Neural cell (in vitro differentiated cells): ENCODE measurements at regions not wholly inside any gene's neighbourhood (a gene's known extent, or its start where the extent isn't known, plus 50 kb on each side); places are given as distances from the start of the nearest gene placed in this dataset.

Experiments used
- H2AFZ ChIP-seq: fragments of 200-600, 300-800 bp; sonication (generic), shearing (Covaris generic); 2 replicates; pipeline ENCODE4 v1.6.0; 2014; ENCODE audit warnings: low read depth, mild to moderate bottlenecking, antibody characterized with exemption, low read length, moderate library complexity
- H3F3A ChIP-seq: fragments of 200-600 bp; shearing (Covaris generic); 2 replicates; pipeline ENCODE4 v1.6.1; 2016; ENCODE audit warnings: mild to moderate bottlenecking, moderate library complexity, mixed read lengths, antibody characterized with exemption, low read length; ENCODE audit not compliant: insufficient read depth, poor library complexity, severe bottlenecking
- H3K27ac ChIP-seq: fragments of 200-600, 300-800 bp; sonication (generic), shearing (Covaris generic); 2 replicates; pipeline ENCODE4 v1.5.1; 2014; ENCODE audit warnings: mild to moderate bottlenecking, low read length, moderate library complexity
- H3K27me3 ChIP-seq: fragments of 300-800, 200-600 bp; sonication (generic), shearing (Covaris generic); 2 replicates; pipeline ENCODE4 v1.6.0; 2014; ENCODE audit warnings: mild to moderate bottlenecking, low read depth, low read length, moderate library complexity; ENCODE audit not compliant: insufficient read depth
- H3K36me3 ChIP-seq: fragments of 300-800, 200-600 bp; sonication (generic), shearing (Covaris generic); 2 replicates; pipeline ENCODE4 v1.5.1; 2014; ENCODE audit warnings: mild to moderate bottlenecking, antibody characterized with exemption, low read length, moderate library complexity; ENCODE audit not compliant: insufficient read depth
- H3K4me2 ChIP-seq: fragments of 300-800, 200-600 bp; sonication (generic), shearing (Covaris generic); 2 replicates; pipeline ENCODE4 v1.6.0; 2014; ENCODE audit warnings: mild to moderate bottlenecking, low read length
- H3K4me3 ChIP-seq: fragments of 300-800, 200-600 bp; sonication (generic), shearing (Covaris generic); 2 replicates; pipeline ENCODE4 v1.5.1; 2014; ENCODE audit warnings: mild to moderate bottlenecking, low read length, moderate library complexity
- H3K79me2 ChIP-seq: fragments of 200-600 bp; shearing (Covaris generic); replicated peaks from 2 replicates; pipeline ENCODE4 v1.6.0; 2014; ENCODE audit warnings: mild to moderate bottlenecking, low read length, moderate library complexity; ENCODE audit not compliant: insufficient read depth
- H3K9ac ChIP-seq: fragments of 300-800, 200-600 bp; sonication (generic), shearing (Covaris generic); 2 replicates; pipeline ENCODE4 v1.6.1; 2016; ENCODE audit warnings: mild to moderate bottlenecking, low read length, mixed read lengths
- H3K9me2 ChIP-seq: fragments of 200-600 bp; shearing (Covaris generic); 2 replicates; pipeline ENCODE4 v1.6.1; 2016; ENCODE audit warnings: mild to moderate bottlenecking, low read length, mixed read lengths; ENCODE audit not compliant: insufficient read depth
- H3K9me3 ChIP-seq: fragments of 200-600, 300-800 bp; sonication (generic), shearing (Covaris generic); 2 replicates; pipeline ENCODE4 v1.6.1; 2016; ENCODE audit warnings: mild to moderate bottlenecking, mixed run types, low read length, moderate library complexity, mixed read lengths
- H4K20me1 ChIP-seq: fragments of 200-600 bp; shearing (Covaris generic); 2 replicates; pipeline ENCODE4 v1.6.1; 2016; ENCODE audit warnings: mild to moderate bottlenecking, mixed run types; ENCODE audit not compliant: insufficient read depth
- CTCF ChIP-seq: fragments of 450-650 bp; IDR thresholded peaks from 2 replicates; pipeline ENCODE4 v1.5.1; 2014; ENCODE audit warnings: antibody characterized with exemption, mild to moderate bottlenecking, moderate library complexity; ENCODE audit not compliant: poor library complexity, severe bottlenecking
- EP300 ChIP-seq: fragments of 450-650 bp; conservative IDR thresholded peaks from 2 replicates; pipeline ENCODE4 v1.6.1; 2014; ENCODE audit warnings: antibody characterized with exemption, mild to moderate bottlenecking, moderate library complexity; ENCODE audit not compliant: poor library complexity, severe bottlenecking
- EZH2 ChIP-seq: fragments of 200-600, 300-800 bp; shearing (Covaris generic), sonication (generic); IDR thresholded peaks from 2 replicates; pipeline ENCODE4 v1.6.1; 2014; ENCODE audit warnings: antibody characterized with exemption, low read length, borderline replicate concordance, mild to moderate bottlenecking; ENCODE audit not compliant: insufficient read depth, poor library complexity, severe bottlenecking
- MXI1 ChIP-seq: fragments of 450-650 bp; conservative IDR thresholded peaks from 2 replicates; pipeline ENCODE4 v1.6.1; 2014; ENCODE audit warnings: antibody characterized with exemption, mild to moderate bottlenecking; ENCODE audit not compliant: poor library complexity, severe bottlenecking
- POLR2AphosphoS5 ChIP-seq: IDR thresholded peaks from 2 replicates; pipeline ENCODE4 v1.6.1; 2012
- RAD21 ChIP-seq: fragments of 450-650 bp; conservative IDR thresholded peaks from 2 replicates; pipeline ENCODE4 v1.6.1; 2014; ENCODE audit warnings: antibody characterized with exemption, mild to moderate bottlenecking, moderate library complexity
- SMC3 ChIP-seq: fragments of 450-650 bp; conservative IDR thresholded peaks from 2 replicates; pipeline ENCODE4 v1.6.1; 2014; ENCODE audit warnings: antibody characterized with exemption, mild to moderate bottlenecking, moderate library complexity; ENCODE audit not compliant: poor library complexity
- TAF1 ChIP-seq: IDR thresholded peaks from 2 replicates; pipeline ENCODE4 v1.6.1; 2012; ENCODE audit warnings: low read depth
- TF ChIP-seq, protein P1 (sequence below): IDR thresholded peaks from 2 replicates; pipeline ENCODE4 v1.6.1; 2012; ENCODE audit warnings: borderline replicate concordance

DNA sequence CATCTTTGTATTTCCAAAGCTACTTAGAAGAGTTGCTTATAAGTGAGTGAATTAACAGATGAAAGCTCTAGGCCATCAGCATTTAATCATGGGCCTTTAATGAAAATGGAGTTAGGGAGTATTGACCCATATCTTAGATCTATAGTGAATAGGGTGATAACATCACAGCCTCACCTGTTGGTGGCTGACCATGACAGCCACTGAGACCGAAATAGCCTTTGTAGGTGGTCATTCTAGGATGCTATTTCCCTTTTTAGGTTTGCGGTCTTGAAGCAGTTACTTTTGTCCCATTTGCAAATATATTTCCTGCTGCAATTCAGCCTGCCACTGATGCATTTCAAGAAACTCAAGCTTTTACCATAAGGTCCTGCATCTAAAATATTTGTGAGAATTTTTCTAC lies 410.1 kb upstream of the LYPLAL1 start:
- Histone ChIP-seq H3K27ac (no peak overlapping the region), H3F3A (no peaks in the 10 kb centered on the region), H3K36me3 (no peaks in the 10 kb centered on the region), H3K9me3 (no peaks in the 10 kb centered on the region), H3K4me2 (no peak overlapping the region), H3K27me3 (no peaks in the 10 kb centered on the region), H4K20me1 (no peaks in the 10 kb centered on the region), H3K9me2 (no peaks in the 10 kb centered on the region), H3K79me2 (no peaks in the 10 kb centered on the region), H3K4me3 (no peak overlapping the region), H3K9ac (no peak overlapping the region), H2AFZ (no peak overlapping the region)
- TF ChIP-seq SMC3 (no peak), EP300 (no peak), TAF1 (no peak), CTCF (no peak), RAD21 (no peak), MXI1 (no peak), EZH2 (no peak), POLR2AphosphoS5 (no peak)
- TF ChIP-seq, protein P1, sequence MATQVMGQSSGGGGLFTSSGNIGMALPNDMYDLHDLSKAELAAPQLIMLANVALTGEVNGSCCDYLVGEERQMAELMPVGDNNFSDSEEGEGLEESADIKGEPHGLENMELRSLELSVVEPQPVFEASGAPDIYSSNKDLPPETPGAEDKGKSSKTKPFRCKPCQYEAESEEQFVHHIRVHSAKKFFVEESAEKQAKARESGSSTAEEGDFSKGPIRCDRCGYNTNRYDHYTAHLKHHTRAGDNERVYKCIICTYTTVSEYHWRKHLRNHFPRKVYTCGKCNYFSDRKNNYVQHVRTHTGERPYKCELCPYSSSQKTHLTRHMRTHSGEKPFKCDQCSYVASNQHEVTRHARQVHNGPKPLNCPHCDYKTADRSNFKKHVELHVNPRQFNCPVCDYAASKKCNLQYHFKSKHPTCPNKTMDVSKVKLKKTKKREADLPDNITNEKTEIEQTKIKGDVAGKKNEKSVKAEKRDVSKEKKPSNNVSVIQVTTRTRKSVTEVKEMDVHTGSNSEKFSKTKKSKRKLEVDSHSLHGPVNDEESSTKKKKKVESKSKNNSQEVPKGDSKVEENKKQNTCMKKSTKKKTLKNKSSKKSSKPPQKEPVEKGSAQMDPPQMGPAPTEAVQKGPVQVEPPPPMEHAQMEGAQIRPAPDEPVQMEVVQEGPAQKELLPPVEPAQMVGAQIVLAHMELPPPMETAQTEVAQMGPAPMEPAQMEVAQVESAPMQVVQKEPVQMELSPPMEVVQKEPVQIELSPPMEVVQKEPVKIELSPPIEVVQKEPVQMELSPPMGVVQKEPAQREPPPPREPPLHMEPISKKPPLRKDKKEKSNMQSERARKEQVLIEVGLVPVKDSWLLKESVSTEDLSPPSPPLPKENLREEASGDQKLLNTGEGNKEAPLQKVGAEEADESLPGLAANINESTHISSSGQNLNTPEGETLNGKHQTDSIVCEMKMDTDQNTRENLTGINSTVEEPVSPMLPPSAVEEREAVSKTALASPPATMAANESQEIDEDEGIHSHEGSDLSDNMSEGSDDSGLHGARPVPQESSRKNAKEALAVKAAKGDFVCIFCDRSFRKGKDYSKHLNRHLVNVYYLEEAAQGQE: no peak

DNA sequence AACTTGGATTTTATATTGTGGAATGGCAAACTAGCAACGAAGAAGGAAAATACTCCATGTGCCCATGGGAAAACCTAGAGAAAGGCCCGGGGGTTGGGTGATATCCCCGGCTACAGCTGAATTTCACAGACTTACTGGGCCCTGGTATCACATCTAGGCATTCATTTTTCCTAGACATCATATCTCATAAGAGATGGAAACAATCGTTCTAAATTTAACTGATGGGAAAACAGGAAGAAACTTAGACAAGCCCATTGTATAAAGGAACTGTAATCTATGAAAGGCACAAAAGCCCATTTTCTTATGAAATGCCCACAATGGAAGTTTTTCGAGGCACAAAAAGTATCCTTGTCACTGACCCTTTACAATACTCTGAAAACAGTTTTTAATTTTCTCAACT lies 407.9 kb upstream of the LYPLAL1 start:
- H3K9me3 ChIP-seq: no peaks in the 10 kb centered on the region
- H3K9ac ChIP-seq: no peak overlapping the region
- no peaks in the 10 kb centered on the region for H3K27me3 ChIP-seq
- H3K27ac ChIP-seq: no peak overlapping the region
- H2AFZ ChIP-seq: no peak overlapping the region
- H3K36me3 ChIP-seq: no peaks in the 10 kb centered on the region
- no peaks in the 10 kb centered on the region for H3F3A ChIP-seq
- no peaks in the 10 kb centered on the region for H4K20me1 ChIP-seq
- TF ChIP-seq EZH2 (no peak), POLR2AphosphoS5 (no peak), RAD21 (no peak), EP300 (no peak), MXI1 (no peak), SMC3 (no peak), CTCF (no peak), TAF1 (no peak)
- TF ChIP-seq, protein P1: no peak
- H3K79me2 ChIP-seq: no peaks in the 10 kb centered on the region
- no peaks in the 10 kb centered on the region for H3K9me2 ChIP-seq
- H3K4me3 ChIP-seq: no peak overlapping the region
- no peak overlapping the region for H3K4me2 ChIP-seq
